ENCODE measurements at regions not wholly inside any gene's neighbourhood (a gene's known extent, or its start where the extent isn't known, plus 50 kb on each side); places are given as distances from the start of the nearest gene placed in this dataset.

GRCh38 chr21:29436650-29437049 lies 137.9 kb downstream of the BACH1 start:
- H3K4me3 ChIP-seq (replicated peaks; ENCODE audit: low read depth, low read length), result no peak overlapping the region
- TF ChIP-seq CTCF (IDR thresholded peaks at IDR 0.05; ENCODE audit: insufficient read depth, low read length, poor library complexity, severe bottlenecking), result no peak
- no peaks in the 10 kb centered on the region for H3K36me3 ChIP-seq (ENCODE audit: control insufficient read depth, insufficient read depth, low read length)
- no peaks in the 10 kb centered on the region for H3K27me3 ChIP-seq (replicated peaks; ENCODE audit: control insufficient read depth, insufficient read depth, low read length)
- no peak for DNase-seq (ENCODE audit: extremely low read depth, insufficient read length)

GRCh38 chr21:29441651-29442050 lies 142.9 kb downstream of the BACH1 start:
- Histone ChIP-seq H3K4me3 (replicated peaks; ENCODE audit: low read depth, low read length) (no peak overlapping the region), H3K36me3 (ENCODE audit: control insufficient read depth, insufficient read depth, low read length) (no peaks in the 10 kb centered on the region), H3K27me3 (replicated peaks; ENCODE audit: control insufficient read depth, insufficient read depth, low read length) (no peaks in the 10 kb centered on the region)
- DNase-seq (ENCODE audit: extremely low read depth, insufficient read length), result no peak
- no peak for TF ChIP-seq CTCF (IDR thresholded peaks at IDR 0.05; ENCODE audit: insufficient read depth, low read length, poor library complexity, severe bottlenecking)

GRCh38 chr21:29443411-29444010 lies 144.8 kb downstream of the BACH1 start:
- Histone ChIP-seq H3K27me3 (replicated peaks; ENCODE audit: control insufficient read depth, insufficient read depth, low read length) (no peaks in the 10 kb centered on the region), H3K36me3 (ENCODE audit: control insufficient read depth, insufficient read depth, low read length) (no peaks in the 10 kb centered on the region), H3K4me3 (replicated peaks; ENCODE audit: low read depth, low read length) (no peak overlapping the region)
- DNase-seq (ENCODE audit: extremely low read depth, insufficient read length), result no peak
- TF ChIP-seq CTCF (IDR thresholded peaks at IDR 0.05; ENCODE audit: insufficient read depth, low read length, poor library complexity, severe bottlenecking), result no peak

- Histone ChIP-seq H3K27me3 (replicated peaks; ENCODE audit: control insufficient read depth, insufficient read depth, low read length) (no peaks in the 10 kb centered on the region), H3K4me3 (replicated peaks; ENCODE audit: low read depth, low read length) (no peak overlapping the region), H3K36me3 (ENCODE audit: control insufficient read depth, insufficient read depth, low read length) (no peaks in the 10 kb centered on the region)
- TF ChIP-seq CTCF (IDR thresholded peaks at IDR 0.05; ENCODE audit: insufficient read depth, low read length, poor library complexity, severe bottlenecking), result no peak
- no peak for DNase-seq (ENCODE audit: extremely low read depth, insufficient read length)
Observed at GRCh38 chr21:29448766-29449165, 150.0 kb downstream of the BACH1 start.

- Histone ChIP-seq H3K36me3 (ENCODE audit: control insufficient read depth, insufficient read depth, low read length) (no peaks in the 10 kb centered on the region), H3K4me3 (replicated peaks; ENCODE audit: low read depth, low read length) (no peak overlapping the region), H3K27me3 (replicated peaks; ENCODE audit: control insufficient read depth, insufficient read depth, low read length) (no peaks in the 10 kb centered on the region)
- no peak for TF ChIP-seq CTCF (IDR thresholded peaks at IDR 0.05; ENCODE audit: insufficient read depth, low read length, poor library complexity, severe bottlenecking)
- no peak for DNase-seq (ENCODE audit: extremely low read depth, insufficient read length)
Observed at GRCh38 chr21:29449306-29449950, 150.7 kb downstream of the BACH1 start.

Measured in GM06990 (cell line).